Vagina (tissue), 2 donors: ENCODE measurements at regions not wholly inside any gene's neighbourhood (a gene's known extent, or its start where the extent isn't known, plus 50 kb on each side); places are given as distances from the start of the nearest gene placed in this dataset.

ENCODE experiments used
- DNase-seq, 2 donors: peaks; one replicate each; pipeline ENCODE4 v3.0.0-alpha.2; 2017; ENCODE audit errors: extremely low spot score in 2 of 2
- H3K27ac ChIP-seq: fragments of 200-600 bp; sonication (generic); one replicate; pipeline ENCODE4 v1.5.1; 2019
- H3K27me3 ChIP-seq: fragments of 200-600 bp; sonication (generic); one replicate; pipeline ENCODE4 v1.5.1; 2019
- H3K36me3 ChIP-seq, 2 donors: fragments of 200-600 bp; sonication (generic); one replicate each; pipeline ENCODE4 v1.5.1; 2017 to 2019
- H3K4me1 ChIP-seq: fragments of 200-600 bp; sonication (generic); one replicate; pipeline ENCODE4 v1.5.1; 2019
- H3K4me3 ChIP-seq, 2 donors: fragments of 200-600 bp; sonication (generic); 1 replicate in 1 of 2; 2 replicates in 1 of 2; pipeline ENCODE4 v1.5.1; 2016 to 2019
- H3K9me3 ChIP-seq: fragments of 200-600 bp; sonication (generic); one replicate; pipeline ENCODE4 v1.5.1; 2019
- CTCF ChIP-seq, 3 experiments: fragments of 450-650 bp in 2 of 3; fragments of 200-600 bp in 1 of 3; sonication (generic) in 1 of 3; IDR thresholded peaks; one replicate each; pipeline ENCODE4 v1.5.1; 2017 to 2019; ENCODE audit warnings: antibody characterized with exemption in 3 of 3, mild to moderate bottlenecking in 2 of 3, moderate library complexity in 2 of 3
- POLR2A ChIP-seq, 2 donors: fragments of 450-650 bp; IDR thresholded peaks; one replicate each; pipeline ENCODE4 v1.6.1; 2017; ENCODE audit warnings: antibody characterized with exemption in 2 of 2, mild to moderate bottlenecking in 2 of 2, moderate library complexity in 2 of 2
- POLR2AphosphoS5 ChIP-seq, 2 donors: sonication (generic); formaldehyde crosslinking; IDR thresholded peaks; one replicate each; pipeline ENCODE4 v1.9.0; 2017; ENCODE audit warnings: antibody characterized with exemption in 2 of 2, mild to moderate bottlenecking in 2 of 2, low read depth in 1 of 2; ENCODE audit not compliant: insufficient read depth in 1 of 2
- intact Hi-C: fragments of 100-400 bp; cut with DNase I; formaldehyde crosslinking; loops from one replicate; pipeline ENCODE4 v1.15.1; 2023

- Histone ChIP-seq H3K4me1 (no peaks in the 10 kb centered on the region), H3K27me3 (no peaks in the 10 kb centered on the region), H3K9me3 (no peaks in the 10 kb centered on the region), H3K36me3 (no peaks in the 10 kb centered on the region), H3K4me3 (no peak overlapping the region), H3K27ac (no peak overlapping the region)
- no peak for TF ChIP-seq POLR2AphosphoS5 (IDR thresholded peaks at IDR 0.05; ENCODE audit: insufficient read depth in 1 of 2, low read depth in 1 of 2)
- no peak for TF ChIP-seq CTCF (IDR thresholded peaks at IDR 0.05)
- TF ChIP-seq POLR2A (IDR thresholded peaks at IDR 0.05): no peak
- no peak for DNase-seq
- intact Hi-C loops: no loop called here
Measured at GRCh38 chr5:156019571-156020180, 307.3 kb upstream of the SGCD start.

GRCh38 chr5:156020647-156021046 is 306.3 kb upstream of the SGCD start:
- intact Hi-C loops: no loop called here
- Histone ChIP-seq H3K27ac (no peak overlapping the region), H3K4me3 (no peak overlapping the region), H3K4me1 (no peaks in the 10 kb centered on the region), H3K27me3 (no peaks in the 10 kb centered on the region), H3K9me3 (no peaks in the 10 kb centered on the region), H3K36me3 (no peaks in the 10 kb centered on the region)
- TF ChIP-seq POLR2AphosphoS5 (IDR thresholded peaks at IDR 0.05; ENCODE audit: insufficient read depth in 1 of 2, low read depth in 1 of 2): no peak
- no peak for TF ChIP-seq CTCF (IDR thresholded peaks at IDR 0.05)
- TF ChIP-seq POLR2A (IDR thresholded peaks at IDR 0.05): no peak
- DNase-seq: no peak

- no peaks in the 10 kb centered on the region for H3K27me3 ChIP-seq
- no peaks in the 10 kb centered on the region for H3K4me1 ChIP-seq
- intact Hi-C loops: no loop called here
- H3K27ac ChIP-seq: no peak overlapping the region
- no peaks in the 10 kb centered on the region for H3K9me3 ChIP-seq
- DNase-seq: no peak
- no peak overlapping the region for H3K4me3 ChIP-seq
- TF ChIP-seq CTCF (IDR thresholded peaks at IDR 0.05): no peak
- H3K36me3 ChIP-seq: no peaks in the 10 kb centered on the region
Measured at GRCh38 chr5:156021866-156022265, 305.1 kb upstream of the SGCD start.

- DNase-seq: no peak
- Histone ChIP-seq H3K36me3 (no peaks in the 10 kb centered on the region), H3K27ac (no peak overlapping the region), H3K27me3 (no peaks in the 10 kb centered on the region), H3K4me1 (no peaks in the 10 kb centered on the region), H3K4me3 (no peak overlapping the region), H3K9me3 (no peaks in the 10 kb centered on the region)
- intact Hi-C loops: no loop called here
- TF ChIP-seq POLR2A (IDR thresholded peaks at IDR 0.05) (no peak), CTCF (IDR thresholded peaks at IDR 0.05) (no peak), POLR2AphosphoS5 (IDR thresholded peaks at IDR 0.05; ENCODE audit: insufficient read depth in 1 of 2, low read depth in 1 of 2) (no peak)
Measured at GRCh38 chr5:156025656-156026055, 301.3 kb upstream of the SGCD start.

- no peak for DNase-seq
- intact Hi-C loops: no loop called here
Measured at GRCh38 chr5:156031181-156031580, 295.8 kb upstream of the SGCD start.

More at GRCh38 chr5:156031181-156031580, 295.8 kb upstream of the SGCD start:
- no peaks in the 10 kb centered on the region for H3K4me1 ChIP-seq
- no peak overlapping the region for H3K4me3 ChIP-seq
- no peak overlapping the region for H3K27ac ChIP-seq
- H3K9me3 ChIP-seq: no peaks in the 10 kb centered on the region
- no peaks in the 10 kb centered on the region for H3K27me3 ChIP-seq
- TF ChIP-seq POLR2A (IDR thresholded peaks at IDR 0.05) (no peak), POLR2AphosphoS5 (IDR thresholded peaks at IDR 0.05; ENCODE audit: insufficient read depth in 1 of 2, low read depth in 1 of 2) (no peak), CTCF (IDR thresholded peaks at IDR 0.05) (no peak)
- no peaks in the 10 kb centered on the region for H3K36me3 ChIP-seq
